ENCODE measurements at regions not wholly inside any gene's neighbourhood (a gene's known extent, or its start where the extent isn't known, plus 50 kb on each side); places are given as distances from the start of the nearest gene placed in this dataset.
A peak's percentile ranks its signal among the peaks of the same experiment; 100 is the strongest.
"Not testable (repeated sequence)": the region's sequence is repeated elsewhere in the genome, so short reads cannot be mapped to it uniquely, and the experiment has no call there.

GRCh38 chr9:64774813-64775793 lies 509.9 kb downstream of the FOXD4L5 start:
- H3K36me3 ChIP-seq (ENCODE audit: control insufficient read depth in 2 of 2, insufficient read depth in 2 of 2, low read length in 1 of 2); H3K9ac ChIP-seq (ENCODE audit: control insufficient read depth, insufficient read depth, low read length); H3K27me3 ChIP-seq (replicated peaks in 1 of 2; ENCODE audit: control insufficient read depth in 2 of 2, insufficient read depth in 2 of 2, low read length in 1 of 2); POLR2A ChIA-PET; FAIRE-seq; DNase-seq (ENCODE audit: low read depth, low spot score); H3K4me3 ChIP-seq; H3K4me2 ChIP-seq (ENCODE audit: control insufficient read depth, insufficient read depth); in situ Hi-C loops (cut with MboI); BruUV-seq (replicated peaks); intact Hi-C loops (cut with micrococcal nuclease; ENCODE audit: unreplicated experiment); CTCF ChIA-PET; H3K27ac ChIP-seq (ENCODE audit: control insufficient read depth, insufficient read depth); SMC1A ChIA-PET (ENCODE audit: uncharacterized antibody, unreplicated experiment); H2AFZ ChIP-seq (ENCODE audit: control insufficient read depth, low read depth, low read length); RAD21 ChIA-PET (ENCODE audit: unreplicated experiment); H4K20me1 ChIP-seq (ENCODE audit: control insufficient read depth, insufficient read depth); H3K4me1 ChIP-seq (ENCODE audit: control insufficient read depth, insufficient read depth, low read length); H3K79me2 ChIP-seq (ENCODE audit: control insufficient read depth, insufficient read depth, low read length); H3K9me3 ChIP-seq (replicated peaks; ENCODE audit: control insufficient read depth, insufficient read depth, low read length): not testable (repeated sequence)
- TF ChIP-seq SUZ12 (IDR thresholded peaks at IDR 0.05; ENCODE audit: unreplicated experiment), result peak; percentile 57
- WGBS (ENCODE audit: insufficient coverage, insufficient replicate concordance, low lambda C conversion rate, missing lambda C conversion rate), result 19% methylated on average over 25 of the region's 72 CpGs
- ATAC-seq, result peak; percentile 50

- CTCF ChIA-PET; RAD21 ChIA-PET (ENCODE audit: unreplicated experiment); H3K27ac ChIP-seq (ENCODE audit: control insufficient read depth, insufficient read depth); POLR2A ChIA-PET; intact Hi-C loops (cut with micrococcal nuclease; ENCODE audit: unreplicated experiment); H3K9me3 ChIP-seq (replicated peaks; ENCODE audit: control insufficient read depth, insufficient read depth, low read length); BruUV-seq (replicated peaks); H4K20me1 ChIP-seq (ENCODE audit: control insufficient read depth, insufficient read depth); H3K4me2 ChIP-seq (ENCODE audit: control insufficient read depth, insufficient read depth); H2AFZ ChIP-seq (ENCODE audit: control insufficient read depth, low read depth, low read length); H3K36me3 ChIP-seq (ENCODE audit: control insufficient read depth in 2 of 2, insufficient read depth in 2 of 2, low read length in 1 of 2); H3K79me2 ChIP-seq (ENCODE audit: control insufficient read depth, insufficient read depth, low read length); H3K27me3 ChIP-seq (replicated peaks in 1 of 2; ENCODE audit: control insufficient read depth in 2 of 2, insufficient read depth in 2 of 2, low read length in 1 of 2); DNase-seq (ENCODE audit: low read depth, low spot score); H3K4me1 ChIP-seq (ENCODE audit: control insufficient read depth, insufficient read depth, low read length); H3K4me3 ChIP-seq; FAIRE-seq; SMC1A ChIA-PET (ENCODE audit: uncharacterized antibody, unreplicated experiment); in situ Hi-C loops (cut with MboI); H3K9ac ChIP-seq (ENCODE audit: control insufficient read depth, insufficient read depth, low read length): not testable (repeated sequence)
- WGBS (ENCODE audit: insufficient coverage, insufficient replicate concordance, low lambda C conversion rate, missing lambda C conversion rate), result under 1% methylated on average over 28 of the region's 108 CpGs
- peak; percentile 31; the same call in 2 of the 3 replicates for ATAC-seq
- TF ChIP-seq EGR1 (IDR thresholded peaks at IDR 0.05; ENCODE audit: borderline replicate concordance in 1 of 2, low read depth in 2 of 2, low read length in 2 of 2), result 0 out of 3 replicates have a peak, but pooled peaks of 1 of the 2 experiments have one; percentile 20
These were observed 510.8 kb downstream of the FOXD4L5 start for GRCh38 chr9:64774004-64774812.

All from GM12878 (cell line).